CD14-positive monocyte (primary cell): ENCODE measurements at regions not wholly inside any gene's neighbourhood (a gene's known extent, or its start where the extent isn't known, plus 50 kb on each side); places are given as distances from the start of the nearest gene placed in this dataset.

ENCODE experiments used
- DNase-seq, 3 donors: peaks; one replicate each; pipeline ENCODE4 v3.0.0-alpha.2; 2011 to 2022
- H2AFZ ChIP-seq: 2 replicates; pipeline ENCODE4 v1.6.0; 2012; ENCODE audit warnings: mild to moderate bottlenecking, low read depth, low read length, inconsistent platforms; ENCODE audit not compliant: insufficient read depth, poor library complexity, severe bottlenecking
- H3K27ac ChIP-seq, 2 donors: 1 replicate in 1 of 2; 2 replicates in 1 of 2; pipeline ENCODE4 v1.5.1; 2012 to 2013; ENCODE audit warnings: low read length in 2 of 2, control low read depth in 1 of 2, inconsistent platforms in 1 of 2, low read depth in 1 of 2, mild to moderate bottlenecking in 1 of 2
- H3K27me3 ChIP-seq, 2 donors: one replicate each; pipeline versions ENCODE4 v1.6.0 to v1.6.1; 2011 to 2013; ENCODE audit warnings: low read length in 2 of 2; ENCODE audit not compliant: control insufficient read depth in 2 of 2, insufficient read depth in 2 of 2
- H3K36me3 ChIP-seq, 2 donors: replicated peaks in 1 of 2; 1 replicate in 1 of 2; 2 replicates in 1 of 2; pipeline versions ENCODE4 v1.5.1 to v1.6.1; 2012 to 2013; ENCODE audit warnings: low read length in 2 of 2, control low read depth in 1 of 2, inconsistent platforms in 1 of 2, mild to moderate bottlenecking in 1 of 2; ENCODE audit not compliant: insufficient read depth in 2 of 2, control insufficient read depth in 1 of 2
- H3K4me1 ChIP-seq, 2 donors: 1 replicate in 1 of 2; 2 replicates in 1 of 2; pipeline versions ENCODE4 v1.5.1 to v1.6.1; 2012 to 2013; ENCODE audit warnings: low read length in 2 of 2, control low read depth in 1 of 2, inconsistent platforms in 1 of 2, mild to moderate bottlenecking in 1 of 2, moderate library complexity in 1 of 2; ENCODE audit not compliant: insufficient read depth in 2 of 2, control insufficient read depth in 1 of 2
- H3K4me2 ChIP-seq: replicated peaks from 2 replicates; pipeline ENCODE3; 2012; ENCODE audit warnings: low read length, moderate library complexity, mild to moderate bottlenecking; ENCODE audit not compliant: poor library complexity, severe bottlenecking; ENCODE audit errors: extremely low read depth
- H3K4me3 ChIP-seq, 3 experiments: fragments of 200-600 bp in 1 of 3; sonication (generic) in 1 of 3; replicated peaks in 1 of 3; 1 replicate in 2 of 3; 2 replicates in 1 of 3; pipeline ENCODE4 v1.5.1; 2011 to 2013; ENCODE audit warnings: low read length in 3 of 3, mild to moderate bottlenecking in 3 of 3, control low read depth in 2 of 3, low read depth in 2 of 3, inconsistent platforms in 1 of 3, moderate library complexity in 1 of 3
- H3K79me2 ChIP-seq: 2 replicates; pipeline ENCODE4 v1.6.0; 2012; ENCODE audit warnings: mild to moderate bottlenecking, control low read depth, inconsistent platforms, low read length, moderate library complexity; ENCODE audit not compliant: insufficient read depth
- H3K9ac ChIP-seq: 2 replicates; pipeline ENCODE4 v1.6.0; 2017; ENCODE audit warnings: low read length, mild to moderate bottlenecking; ENCODE audit not compliant: insufficient read depth, poor library complexity, severe bottlenecking
- H3K9me3 ChIP-seq, 2 donors: replicated peaks in 1 of 2; 1 replicate in 1 of 2; 2 replicates in 1 of 2; pipeline versions ENCODE4 v1.5.1 to v1.6.1; 2012 to 2013; ENCODE audit warnings: low read length in 2 of 2, control low read depth in 1 of 2; ENCODE audit not compliant: control insufficient read depth in 1 of 2, insufficient read depth in 1 of 2
- H4K20me1 ChIP-seq: 2 replicates; pipeline ENCODE4 v1.6.0; 2012; ENCODE audit warnings: mild to moderate bottlenecking, low read length, control low read depth, moderate library complexity; ENCODE audit not compliant: insufficient read depth
- H3K27ac Mint-ChIP-seq, 7 donors: one replicate each; pipeline ENCODE4 v1.8.0; 2020; ENCODE audit warnings: mild to moderate bottlenecking in 7 of 7, mixed read lengths in 7 of 7, moderate library complexity in 6 of 7, inconsistent platforms in 2 of 7
- H3K27me3 Mint-ChIP-seq, 3 donors: one replicate each; pipeline ENCODE4 v1.8.0; 2021 to 2022; ENCODE audit warnings: low read depth in 3 of 3, mild to moderate bottlenecking in 3 of 3, mixed read lengths in 3 of 3, moderate library complexity in 3 of 3, inconsistent platforms in 1 of 3
- H3K36me3 Mint-ChIP-seq, 2 donors: one replicate each; pipeline ENCODE4 v1.8.0; 2020; ENCODE audit warnings: mixed read lengths in 2 of 2, inconsistent platforms in 1 of 2, mild to moderate bottlenecking in 1 of 2
- H3K4me1 Mint-ChIP-seq: one replicate; pipeline ENCODE4 v1.8.0; 2020; ENCODE audit warnings: mild to moderate bottlenecking, mixed read lengths
- H3K4me3 Mint-ChIP-seq, 2 donors: one replicate each; pipeline ENCODE4 v1.8.0; 2020; ENCODE audit warnings: mild to moderate bottlenecking in 2 of 2, mixed read lengths in 2 of 2, moderate library complexity in 1 of 2
- H3K9me3 Mint-ChIP-seq, 7 donors: one replicate each; pipeline ENCODE4 v1.8.0; 2020 to 2022; ENCODE audit warnings: mixed read lengths in 7 of 7, mild to moderate bottlenecking in 6 of 7, moderate library complexity in 6 of 7, inconsistent platforms in 2 of 7
- CTCF ChIP-seq: fragments of 200-600 bp; IDR thresholded peaks from one replicate; pipeline ENCODE4 v1.8.0; 2022; ENCODE audit warnings: antibody characterized with exemption, mild to moderate bottlenecking
- WGBS: methylation state at CpG from one replicate; pipeline ENCODE4 v1.1.5; 2013; ENCODE audit warnings: missing lambda C conversion rate; ENCODE audit not compliant: insufficient coverage; 5-methylcytosine and 5-hydroxymethylcytosine counted together
- intact Hi-C, 2 donors: fragments of 100-400 bp; cut with micrococcal nuclease; formaldehyde crosslinking; loops; one replicate each; pipeline versions ENCODE4 v1.15.0 to v1.15.1; 2023

- Histone ChIP-seq H3K4me1 (no peaks in the 10 kb centered on the region), H3K27ac (no peak overlapping the region), H2AFZ (no peak overlapping the region), H3K4me2 (no peak overlapping the region), H3K79me2 (no peaks in the 10 kb centered on the region), H3K9me3 (peaks cover 7 to 12% of the 10 kb centered on the region in 2 donors), H3K4me3 (no peak overlapping the region), H3K27me3 (no peaks in the 10 kb centered on the region), H3K36me3 (no peaks in the 10 kb centered on the region), H3K9ac (no peak overlapping the region), H4K20me1 (no peaks in the 10 kb centered on the region)
- Mint-ChIP-seq H3K4me1 (no peaks in the 10 kb centered on the region), H3K36me3 (no peaks in the 10 kb centered on the region), H3K27ac (no peak overlapping the region), H3K27me3 (no peaks in the 10 kb centered on the region), H3K9me3 (peaks cover 4 to 15% (median 12%) of the 10 kb centered on the region in 7 donors), H3K4me3 (no peak overlapping the region)
- intact Hi-C loops: loop anchor here in 1 of 2 donors (5.0 kb wide), 1 partner anchor 930 kb away; no protein-coding TSS in a partner anchor
- DNase-seq: no peak
- TF ChIP-seq CTCF: no peak
These were observed 743.0 kb upstream of the CBLB start for GRCh38 chr3:106611841-106612240.

GRCh38 chr3:106616556-106616955, 747.7 kb upstream of the CBLB start:
- no peak overlapping the region for H3K4me3 ChIP-seq
- H3K4me1 ChIP-seq: no peaks in the 10 kb centered on the region
- no peak overlapping the region for H3K9ac ChIP-seq
- Mint-ChIP-seq H3K9me3 (peaks cover 4 to 19% (median 14%) of the 10 kb centered on the region in 7 donors), H3K27me3 (no peaks in the 10 kb centered on the region), H3K4me3 (no peak overlapping the region), H3K36me3 (no peaks in the 10 kb centered on the region), H3K4me1 (no peaks in the 10 kb centered on the region), H3K27ac (no peak overlapping the region)
- H3K36me3 ChIP-seq: no peaks in the 10 kb centered on the region
- intact Hi-C loops: no loop called here
- TF ChIP-seq CTCF: no peak
- H3K79me2 ChIP-seq: no peaks in the 10 kb centered on the region
- no peaks in the 10 kb centered on the region for H3K27me3 ChIP-seq
- H3K4me2 ChIP-seq: no peak overlapping the region
- no peak for DNase-seq
- no peak overlapping the region for H2AFZ ChIP-seq
- H3K27ac ChIP-seq: no peak overlapping the region
- peaks cover 7 to 12% of the 10 kb centered on the region in 2 donors for H3K9me3 ChIP-seq
- WGBS: no CpG with 5 or more reads among the region's 3 CpGs
- no peaks in the 10 kb centered on the region for H4K20me1 ChIP-seq
